ENCODE measurements at regions not wholly inside any gene's neighbourhood (a gene's known extent, or its start where the extent isn't known, plus 50 kb on each side); places are given as distances from the start of the nearest gene placed in this dataset.

- no peak for TF ChIP-seq CTCF (IDR thresholded peaks at IDR 0.05)
- TF ChIP-seq EZH2phosphoT487 (IDR thresholded peaks at IDR 0.05), result no peak
These were observed 76.0 kb upstream of the ITM2A start for GRCh38 chrX:79443121-79443520.
